ENCODE measurements at regions not wholly inside any gene's neighbourhood (a gene's known extent, or its start where the extent isn't known, plus 50 kb on each side); places are given as distances from the start of the nearest gene placed in this dataset.

- TF ChIP-seq CTCF (IDR thresholded peaks at IDR 0.05; ENCODE audit: low read depth, low read length, poor library complexity, severe bottlenecking): no peak
- no peak for TF ChIP-seq EZH2phosphoT487 (IDR thresholded peaks at IDR 0.05; ENCODE audit: borderline replicate concordance, low read length)
Observed at GRCh38 chr5:133792024-133792423, 176.4 kb downstream of the C5orf15 start.
